H1 (cell line): ENCODE measurements at regions not wholly inside any gene's neighbourhood (a gene's known extent, or its start where the extent isn't known, plus 50 kb on each side); places are given as distances from the start of the nearest gene placed in this dataset.
A peak's percentile ranks its signal among the peaks of the same experiment; 100 is the strongest.

Source experiments
- CTCF ChIA-PET: fragments of 300-600 bp; sonication (Branson Sonifier 250); formaldehyde crosslinking; loops from one replicate; lab custom pipeline; 2021; ENCODE audit not compliant: partially characterized antibody; lab: Charles Lee
- POLR2A ChIA-PET: fragments of 300-600 bp; sonication (Branson Sonifier 250); formaldehyde crosslinking; loops from one replicate; lab custom pipeline; 2021; ENCODE audit warnings: inconsistent platforms; ENCODE audit not compliant: partially characterized antibody; lab: Charles Lee
- DNase-seq, 2 experiments: peaks; one replicate each; pipeline versions ENCODE4 v3.0.0 to v3.0.0-alpha.2; 2010 to 2022; ENCODE audit warnings: low spot score in 2 of 2, low read depth in 1 of 2, mixed read lengths in 1 of 2
- FAIRE-seq: peaks from 2 replicates; lab custom pipeline; 2011; peaks lifted over from hg19 to GRCh38; lab: Jason Lieb, UNC
- H2AFZ ChIP-seq: 2 replicates; pipeline ENCODE4 v1.8.1; 2012; ENCODE audit warnings: low read length, inconsistent platforms
- H2AK5ac ChIP-seq: 2 replicates; pipeline ENCODE4 v1.6.1; 2013; ENCODE audit warnings: low read depth, low read length
- H2BK120ac ChIP-seq: replicated peaks from 2 replicates; pipeline ENCODE3; 2013; ENCODE audit warnings: low read depth, low read length, inconsistent platforms
- H2BK12ac ChIP-seq: 2 replicates; pipeline ENCODE4 v1.6.1; 2013; ENCODE audit warnings: low read depth, low read length
- H2BK15ac ChIP-seq: 2 replicates; pipeline ENCODE4 v1.6.1; 2013; ENCODE audit warnings: low read length
- H2BK20ac ChIP-seq: 2 replicates; pipeline ENCODE4 v1.6.1; 2013; ENCODE audit warnings: low read length
- H2BK5ac ChIP-seq: 2 replicates; pipeline ENCODE4 v1.6.1; 2013; ENCODE audit warnings: low read depth, low read length
- H3K14ac ChIP-seq: 2 replicates; pipeline ENCODE4 v1.6.1; 2013; ENCODE audit warnings: inconsistent platforms; ENCODE audit not compliant: insufficient read length
- H3K18ac ChIP-seq: 2 replicates; pipeline ENCODE4 v1.6.1; 2013; ENCODE audit warnings: low read length; ENCODE audit errors: extremely low read depth
- H3K23ac ChIP-seq: 2 replicates; pipeline ENCODE4 v1.6.1; 2013; ENCODE audit warnings: inconsistent platforms; ENCODE audit not compliant: insufficient read length
- H3K23me2 ChIP-seq: 2 replicates; pipeline ENCODE4 v1.6.1; 2013; ENCODE audit warnings: low read depth, low read length
- H3K27ac ChIP-seq: 2 replicates; pipeline ENCODE4 v1.6.1; 2011; ENCODE audit warnings: low read depth, low read length, inconsistent platforms
- H3K27me3 ChIP-seq, 4 experiments: replicated peaks in 1 of 4; 1 replicate in 1 of 4; 2 replicates in 3 of 4; pipeline versions ENCODE4 v1.6.1 to v1.8.1; 2011 to 2013; ENCODE audit warnings: low read length in 3 of 4, mild to moderate bottlenecking in 3 of 4, inconsistent platforms in 2 of 4, mixed read lengths in 2 of 4, moderate library complexity in 1 of 4; ENCODE audit not compliant: control insufficient read depth in 3 of 4, insufficient read depth in 3 of 4; ENCODE audit errors: extremely low read depth in 1 of 4
- H3K36me3 ChIP-seq, 4 experiments: 2 replicates each; pipeline versions ENCODE4 v1.6.1 to v1.8.1; 2011 to 2013; ENCODE audit warnings: mild to moderate bottlenecking in 4 of 4, low read length in 3 of 4, moderate library complexity in 2 of 4, control low read depth in 1 of 4, inconsistent platforms in 1 of 4; ENCODE audit not compliant: insufficient read depth in 4 of 4, control insufficient read depth in 2 of 4
- H3K4ac ChIP-seq: replicated peaks from 2 replicates; pipeline ENCODE3; 2013; ENCODE audit warnings: low read length, low read depth, mixed read lengths, inconsistent platforms; ENCODE audit not compliant: insufficient read length
- H3K4me1 ChIP-seq, 4 experiments: replicated peaks in 1 of 4; 1 replicate in 1 of 4; 2 replicates in 3 of 4; pipeline versions ENCODE4 v1.6.1 to v1.8.1; 2011 to 2013; ENCODE audit warnings: low read length in 3 of 4, inconsistent platforms in 2 of 4, mixed read lengths in 1 of 4; ENCODE audit not compliant: insufficient read depth in 4 of 4, control insufficient read depth in 3 of 4
- H3K4me2 ChIP-seq, 2 experiments: 2 replicates each; pipeline versions ENCODE4 v1.6.1 to v1.8.1; 2011 to 2013; ENCODE audit warnings: low read depth in 2 of 2, low read length in 2 of 2, control low read depth in 1 of 2, inconsistent platforms in 1 of 2, mild to moderate bottlenecking in 1 of 2; ENCODE audit not compliant: insufficient read depth in 1 of 2
- H3K4me3 ChIP-seq, 4 experiments: fragments of 200-600, 300-600 bp in 1 of 4; sonication (generic), shearing (Covaris generic), sonication (Bioruptor Twin) in 1 of 4; 2 replicates each; pipeline versions ENCODE4 v1.5.1 to v1.8.1; 2011 to 2016; ENCODE audit warnings: low read length in 4 of 4, low read depth in 3 of 4, control low read depth in 2 of 4, inconsistent platforms in 2 of 4, mild to moderate bottlenecking in 2 of 4, mixed read lengths in 1 of 4, moderate library complexity in 1 of 4; ENCODE audit not compliant: insufficient read depth in 2 of 4; ENCODE audit errors: extremely low read depth in 1 of 4
- H3K56ac ChIP-seq: replicated peaks from 2 replicates; pipeline ENCODE3; 2013; ENCODE audit warnings: low read depth, mild to moderate bottlenecking, mixed read lengths, low read length, inconsistent platforms; ENCODE audit not compliant: insufficient read length
- H3K79me1 ChIP-seq: 2 replicates; pipeline ENCODE4 v1.6.1; 2013; ENCODE audit warnings: low read depth, low read length, control low read depth
- H3K79me2 ChIP-seq, 2 experiments: 2 replicates each; pipeline versions ENCODE4 v1.6.1 to v1.8.1; 2012 to 2013; ENCODE audit warnings: low read length in 2 of 2, mild to moderate bottlenecking in 2 of 2, inconsistent platforms in 1 of 2; ENCODE audit not compliant: insufficient read depth in 2 of 2, control insufficient read depth in 1 of 2
- H3K9ac ChIP-seq, 4 experiments: replicated peaks in 1 of 4; 1 replicate in 1 of 4; 2 replicates in 3 of 4; pipeline versions ENCODE4 v1.6.1 to v1.8.1; 2011 to 2013; ENCODE audit warnings: low read depth in 3 of 4, low read length in 3 of 4, control low read depth in 2 of 4, mild to moderate bottlenecking in 2 of 4, moderate library complexity in 2 of 4, inconsistent platforms in 1 of 4; ENCODE audit errors: extremely low read depth in 1 of 4
- H3K9me3 ChIP-seq, 2 experiments: 2 replicates each; pipeline versions ENCODE4 v1.6.1 to v1.8.1; 2012 to 2013; ENCODE audit warnings: mild to moderate bottlenecking in 2 of 2, moderate library complexity in 2 of 2, control low read depth in 1 of 2, inconsistent platforms in 1 of 2, low read depth in 1 of 2, low read length in 1 of 2, mixed read lengths in 1 of 2; ENCODE audit not compliant: insufficient read depth in 2 of 2
- H4K20me1 ChIP-seq, 2 experiments: replicated peaks in 1 of 2; 2 replicates each; pipeline versions ENCODE3 to v1.8.1; 2011 to 2013; ENCODE audit warnings: inconsistent platforms in 2 of 2, low read length in 2 of 2, mild to moderate bottlenecking in 1 of 2; ENCODE audit not compliant: insufficient read depth in 2 of 2, control insufficient read depth in 1 of 2
- H4K5ac ChIP-seq: 2 replicates; pipeline ENCODE4 v1.6.1; 2013; ENCODE audit warnings: low read length, low read depth, mixed read lengths, inconsistent platforms; ENCODE audit not compliant: insufficient read length
- H4K8ac ChIP-seq: 2 replicates; pipeline ENCODE4 v1.8.0; 2013; ENCODE audit warnings: mild to moderate bottlenecking, moderate library complexity, low read length, inconsistent platforms; ENCODE audit not compliant: insufficient read depth; ENCODE audit errors: extremely low read depth
- H4K91ac ChIP-seq: replicated peaks from 2 replicates; pipeline ENCODE3; 2013; ENCODE audit warnings: low read length, mixed read lengths, inconsistent platforms; ENCODE audit not compliant: insufficient read length
- CHD1 ChIP-seq: IDR thresholded peaks from 2 replicates; pipeline ENCODE4 v1.6.1; 2012; ENCODE audit warnings: low read depth, low read length, improper control_type of control experiment
- CTBP2 ChIP-seq: IDR thresholded peaks from 2 replicates; pipeline ENCODE4 v1.7.0; 2011; ENCODE audit warnings: borderline replicate concordance, mild to moderate bottlenecking, moderate library complexity, mixed read lengths, low read length; ENCODE audit not compliant: insufficient read depth, insufficient read length
- CTCF ChIP-seq, 3 experiments: IDR thresholded peaks; 1 replicate in 2 of 3; 2 replicates in 1 of 3; pipeline versions ENCODE4 v1.5.1 to v1.6.1; 2011; ENCODE audit warnings: low read length in 3 of 3, mild to moderate bottlenecking in 3 of 3, inconsistent platforms in 2 of 3, low read depth in 1 of 3, moderate library complexity in 1 of 3; ENCODE audit not compliant: insufficient read depth in 1 of 3; ENCODE audit errors: control extremely low read depth in 1 of 3
- E2F6 ChIP-seq: IDR thresholded peaks from 2 replicates; pipeline ENCODE4 v1.6.1; 2012; ENCODE audit warnings: inconsistent platforms
- KDM4A ChIP-seq: IDR thresholded peaks from one replicate; pipeline ENCODE4 v1.7.1; 2012; ENCODE audit warnings: low read depth, mild to moderate bottlenecking, moderate library complexity, low read length, inconsistent platforms; ENCODE audit not compliant: severe bottlenecking
- KDM5A ChIP-seq: fragments of 200-600 bp; IDR thresholded peaks from 2 replicates; pipeline ENCODE4 v1.7.1; 2012; ENCODE audit warnings: mild to moderate bottlenecking, low read length, inconsistent platforms, mixed read lengths
- MAX ChIP-seq: IDR thresholded peaks from 2 replicates; pipeline ENCODE4 v1.6.1; 2012; ENCODE audit warnings: inconsistent platforms
- SIN3A ChIP-seq, 2 experiments: IDR thresholded peaks in 1 of 2; conservative IDR thresholded peaks in 1 of 2; 2 replicates each; pipeline ENCODE4 v1.6.1; 2011 to 2012; ENCODE audit warnings: low read length in 2 of 2, improper control_type of control experiment in 1 of 2, low read depth in 1 of 2, mild to moderate bottlenecking in 1 of 2
- SP4 ChIP-seq: IDR thresholded peaks from 2 replicates; pipeline ENCODE4 v1.6.1; 2012; ENCODE audit warnings: low read length, inconsistent platforms
- TAF1 ChIP-seq: IDR thresholded peaks from 2 replicates; pipeline ENCODE4 v1.6.1; 2011; ENCODE audit warnings: mild to moderate bottlenecking, low read depth, low read length
- ZNF274 ChIP-seq: IDR thresholded peaks from 2 replicates; pipeline ENCODE4 v1.7.0; 2012; ENCODE audit warnings: low read length, borderline replicate concordance; ENCODE audit errors: extremely low read depth
- WGBS, 2 experiments: shearing (Covaris generic) in 1 of 2; methylation state at CpG; one replicate each; pipeline versions ENCODE4 v1.1.6 to v1.1.7; 2013 to 2015; ENCODE audit warnings: low lambda C conversion rate in 2 of 2, mixed read lengths in 2 of 2, inconsistent platforms in 1 of 2, low coverage in 1 of 2, missing lambda C conversion rate in 1 of 2; ENCODE audit not compliant: insufficient replicate concordance in 2 of 2, insufficient coverage in 1 of 2, insufficient read length in 1 of 2; ENCODE audit errors: extremely low coverage in 1 of 2, missing lambda C conversion rate in 1 of 2; 5-methylcytosine and 5-hydroxymethylcytosine counted together

- Histone ChIP-seq H3K36me3 (no peaks in the 10 kb centered on the region), H3K27me3 (peaks cover 0 to 1% (median 0%) of the 10 kb centered on the region in 4 experiments; a peak in 2 of 7 replicates), H2BK15ac (no peak overlapping the region), H3K79me1 (no peaks in the 10 kb centered on the region), H2BK120ac (no peak overlapping the region), H3K9ac (no peak overlapping the region), H3K56ac (peak overlapping the region; percentile 32), H2BK5ac (no peak overlapping the region), H3K4me3 (no peak overlapping the region), H3K23ac (no peak overlapping the region), H3K4ac (no peak overlapping the region), H4K8ac (no peak overlapping the region), H2AFZ (no peak overlapping the region), H3K27ac (no peak overlapping the region), H3K4me1 (no peaks in the 10 kb centered on the region; a peak in 1 of 7 replicates), H3K14ac (no peak overlapping the region), H3K23me2 (peaks cover 5% of the 10 kb centered on the region; the same call in 1 of the 2 replicates), H2BK20ac (no peak overlapping the region), H3K4me2 (no peak overlapping the region), H4K91ac (no peak overlapping the region), H3K18ac (no peak overlapping the region), H4K5ac (no peak overlapping the region), H2BK12ac (no peak overlapping the region), H2AK5ac (no peak overlapping the region), H4K20me1 (peaks cover 0 to 7% of the 10 kb centered on the region in 2 experiments), H3K9me3 (no peaks in the 10 kb centered on the region), H3K79me2 (no peaks in the 10 kb centered on the region; a peak in 1 of 4 replicates)
- ChIA-PET CTCF (no interaction called here), POLR2A (no interaction called here)
- FAIRE-seq, result no peak
- WGBS, 2 experiments, result 83% methylated on average over 8 of the region's 8 CpGs; no CpG with 5 or more reads in 1 of the 2 experiments
- DNase-seq, result no peak
- TF ChIP-seq KDM4A (no peak), SP4 (no peak), SIN3A (conservative IDR thresholded peaks at IDR 0.05 in 1 of 2, IDR thresholded peaks at IDR 0.05 in 1 of 2; ENCODE audit: low read depth in 1 of 2, low read length in 2 of 2) (no peak), E2F6 (no peak), ZNF274 (no peak), CTCF (IDR thresholded peaks at IDR 0.05; ENCODE audit: control extremely low read depth in 1 of 3, insufficient read depth in 1 of 3, low read depth in 1 of 3, low read length in 3 of 3) (no peak), MAX (no peak), CTBP2 (no peak), TAF1 (no peak), CHD1 (no peak), KDM5A (no peak)
These were observed 88.9 kb upstream of the MSX1 start for GRCh38 chr4:4770610-4771009.
